ENCODE measurements at regions not wholly inside any gene's neighbourhood (a gene's known extent, or its start where the extent isn't known, plus 50 kb on each side); places are given as distances from the start of the nearest gene placed in this dataset.

DNA sequence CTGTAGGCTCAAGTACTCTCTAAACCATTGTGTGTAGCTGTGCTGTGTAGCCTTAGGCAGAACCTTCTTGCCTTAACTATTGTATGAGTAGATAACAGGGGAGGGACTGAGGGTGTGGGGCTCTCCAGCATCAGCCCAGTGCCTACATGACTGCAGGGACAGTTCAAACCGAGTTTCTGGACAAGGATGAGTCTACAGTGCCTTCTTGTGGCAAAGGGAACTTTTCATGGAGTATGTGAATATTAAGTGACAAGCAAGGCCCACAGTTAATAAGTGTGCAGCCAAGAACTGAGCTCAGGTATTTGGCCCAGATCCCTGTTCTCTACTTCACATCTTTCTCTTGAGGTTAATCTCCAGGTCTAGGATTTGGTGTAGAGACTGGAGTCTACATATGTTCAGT, 424.4 kb upstream of the LARGE1 start:
- intact Hi-C loops (cut with DNase I; ENCODE audit: low total_unique reads), result no loop called here
- WGBS, 5 donors, result 0 to 23% (median 16%) methylated on average over 1 of the region's 1 CpG
- Histone ChIP-seq H3K27me3 (no peaks in the 10 kb centered on the region), H3K4me1 (no peaks in the 10 kb centered on the region), H3K4me3 (no peak overlapping the region), H3K9me3 (peaks cover 0 to 8% (median 0%) of the 10 kb centered on the region in 4 donors), H3K27ac (no peak overlapping the region), H3K36me3 (no peaks in the 10 kb centered on the region)
- no peak for DNase-seq
- TF ChIP-seq POLR2A (IDR thresholded peaks at IDR 0.05) (no peak), POLR2AphosphoS5 (IDR thresholded peaks at IDR 0.05) (no peak), CTCF (IDR thresholded peaks at IDR 0.05) (no peak), EP300 (IDR thresholded peaks at IDR 0.05) (no peak)

- Histone ChIP-seq H3K36me3 (no peaks in the 10 kb centered on the region), H3K27ac (no peak overlapping the region), H3K4me3 (no peak overlapping the region), H3K4me1 (no peaks in the 10 kb centered on the region), H3K9me3 (no peaks in the 10 kb centered on the region), H3K27me3 (peaks cover 0 to 11% (median 0%) of the 10 kb centered on the region in 3 donors)
- DNase-seq, result no peak
- intact Hi-C loops (cut with DNase I; ENCODE audit: low total_unique reads), result no loop called here
- TF ChIP-seq POLR2A (IDR thresholded peaks at IDR 0.05) (no peak), EP300 (IDR thresholded peaks at IDR 0.05) (no peak), CTCF (IDR thresholded peaks at IDR 0.05) (no peak), POLR2AphosphoS5 (IDR thresholded peaks at IDR 0.05) (no peak)
- WGBS, 5 donors, result 78 to 84% (median 80%) methylated on average over 12 of the region's 12 CpGs
These were observed 434.0 kb upstream of the LARGE1 start for GRCh38 chr22:34354071-34354817.

DNA sequence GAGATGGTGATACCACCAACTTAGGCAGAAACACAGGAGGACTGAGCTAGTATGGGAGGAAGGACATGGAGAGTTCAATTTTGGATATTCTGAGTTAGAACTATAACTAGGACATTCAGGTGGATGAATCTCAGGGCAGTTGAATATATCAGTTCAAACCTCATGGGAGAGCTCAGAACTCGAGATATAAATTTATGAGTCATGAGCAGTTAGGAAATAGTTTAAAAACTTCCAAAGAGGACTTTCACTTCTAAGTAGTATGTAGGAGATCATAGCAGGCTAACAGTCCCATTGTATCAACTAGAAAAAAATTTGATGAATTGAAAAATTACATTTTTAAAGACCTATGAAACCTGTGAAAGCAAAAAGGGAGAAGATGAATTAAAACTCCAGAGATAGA, 436.2 kb upstream of the LARGE1 start:
- intact Hi-C loops (cut with DNase I; ENCODE audit: low total_unique reads), result no loop called here
- TF ChIP-seq CTCF (IDR thresholded peaks at IDR 0.05) (no peak), POLR2AphosphoS5 (IDR thresholded peaks at IDR 0.05) (no peak), POLR2A (IDR thresholded peaks at IDR 0.05) (no peak), EP300 (IDR thresholded peaks at IDR 0.05) (no peak)
- H3K27me3 ChIP-seq, result peaks cover 0 to 11% (median 0%) of the 10 kb centered on the region in 3 donors
- no peaks in the 10 kb centered on the region for H3K4me1 ChIP-seq
- H3K27ac ChIP-seq, result no peak overlapping the region
- H3K4me3 ChIP-seq, result no peak overlapping the region
- DNase-seq, result no peak
- no peaks in the 10 kb centered on the region for H3K9me3 ChIP-seq
- no peaks in the 10 kb centered on the region for H3K36me3 ChIP-seq
- WGBS, 5 donors, result 41 to 56% (median 42%) methylated on average over 1 of the region's 1 CpG

- intact Hi-C loops (cut with DNase I; ENCODE audit: low total_unique reads), result no loop called here
- no peaks in the 10 kb centered on the region for H3K4me1 ChIP-seq
- H3K36me3 ChIP-seq, result no peaks in the 10 kb centered on the region
- no peak overlapping the region for H3K4me3 ChIP-seq
- H3K27me3 ChIP-seq, result no peaks in the 10 kb centered on the region
- peaks cover 0 to 26% (median 9%) of the 10 kb centered on the region in 4 donors for H3K9me3 ChIP-seq
- H3K27ac ChIP-seq, result no peak overlapping the region
- 70 to 80% (median 75%) methylated on average over 2 of the region's 2 CpGs for WGBS, 5 donors
- TF ChIP-seq CTCF (IDR thresholded peaks at IDR 0.05), result no peak
- no peak for TF ChIP-seq EP300 (IDR thresholded peaks at IDR 0.05)
- no peak for TF ChIP-seq POLR2A (IDR thresholded peaks at IDR 0.05)
- TF ChIP-seq POLR2AphosphoS5 (IDR thresholded peaks at IDR 0.05), result no peak
- no peak for DNase-seq
These were observed 450.4 kb upstream of the LARGE1 start for GRCh38 chr22:34370711-34371110.

Measured in stomach (tissue), 8 donors.